HG03378 (cell line): ENCODE measurements at regions not wholly inside any gene's neighbourhood (a gene's known extent, or its start where the extent isn't known, plus 50 kb on each side); places are given as distances from the start of the nearest gene placed in this dataset.
"Not testable (repeated sequence)": the region's sequence is repeated elsewhere in the genome, so short reads cannot be mapped to it uniquely, and the experiment has no call there.

Experiments used
- ATAC-seq: cut with Tn5 transposase; IDR thresholded peaks from one replicate; pipeline ENCODE4 v1.9.1; 2021; ENCODE audit warnings: mild to moderate bottlenecking, moderate library complexity; ENCODE audit not compliant: unreplicated experiment

DNA sequence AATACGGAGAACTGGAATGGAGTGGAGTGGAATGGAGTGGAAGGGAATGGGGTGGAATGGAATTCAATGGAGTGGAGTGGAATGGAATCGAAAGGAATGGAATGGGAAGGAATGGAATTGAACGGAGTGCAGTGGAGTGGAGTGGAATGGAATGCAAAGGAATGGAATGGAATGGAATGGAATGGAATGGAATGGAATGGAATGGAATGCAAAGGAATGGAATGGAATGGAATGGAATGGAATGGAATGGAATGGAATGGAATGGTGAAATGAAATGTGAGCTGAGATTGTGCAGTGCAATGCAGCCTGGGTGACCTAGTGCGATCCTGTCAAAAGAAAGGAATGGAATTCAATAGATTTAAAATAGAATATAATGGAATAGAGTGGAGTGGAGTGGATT is 357.3 kb upstream of the WSB1 start:
- not testable (repeated sequence) for ATAC-seq

DNA sequence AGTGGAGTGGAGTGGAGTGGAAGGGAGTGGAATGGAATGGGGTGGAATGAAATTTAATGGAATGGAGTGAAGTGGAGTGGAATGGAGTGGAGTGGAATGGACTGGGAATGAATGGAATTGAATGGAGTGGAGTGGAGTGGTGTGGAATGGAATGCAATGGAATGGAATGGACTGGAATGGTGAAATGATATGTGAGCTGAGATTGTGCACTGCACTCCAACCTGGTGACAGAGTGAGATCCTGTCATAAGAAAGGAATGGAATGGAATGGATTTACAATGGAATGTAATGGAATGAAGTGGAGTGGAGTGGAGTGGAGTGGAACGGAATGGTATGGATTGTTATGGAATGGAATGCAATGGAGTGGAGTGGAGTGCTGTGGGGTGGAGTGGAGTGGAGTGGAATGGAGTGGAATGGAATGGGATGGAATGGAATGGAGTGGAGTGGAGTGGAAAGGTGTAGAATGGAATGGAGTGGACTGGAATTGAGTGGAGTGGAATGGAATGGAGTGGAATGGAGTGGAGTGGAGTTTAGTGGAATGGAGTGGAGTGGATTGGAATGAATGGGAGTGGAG is 356.1 kb upstream of the WSB1 start:
- not testable (repeated sequence) for ATAC-seq

DNA sequence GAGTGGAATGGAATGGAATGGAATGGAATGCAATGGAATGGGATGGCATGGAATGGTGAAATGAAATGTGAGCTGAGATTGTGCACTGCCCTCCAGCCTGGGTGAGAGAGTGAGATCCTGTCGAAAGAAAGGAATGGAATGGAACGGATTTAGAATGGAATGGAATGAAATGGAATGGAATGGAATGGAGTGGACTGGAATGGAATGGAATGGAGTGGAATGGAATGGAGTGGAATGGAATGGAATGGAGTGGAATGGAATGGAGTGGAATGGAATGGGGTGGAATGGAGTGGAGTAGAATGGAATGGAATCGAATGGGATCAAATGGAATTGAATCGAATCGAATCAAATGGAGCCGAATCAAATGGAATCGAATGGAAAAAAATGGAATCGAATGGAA is 354.2 kb upstream of the WSB1 start:
- ATAC-seq, result not testable (repeated sequence)

DNA sequence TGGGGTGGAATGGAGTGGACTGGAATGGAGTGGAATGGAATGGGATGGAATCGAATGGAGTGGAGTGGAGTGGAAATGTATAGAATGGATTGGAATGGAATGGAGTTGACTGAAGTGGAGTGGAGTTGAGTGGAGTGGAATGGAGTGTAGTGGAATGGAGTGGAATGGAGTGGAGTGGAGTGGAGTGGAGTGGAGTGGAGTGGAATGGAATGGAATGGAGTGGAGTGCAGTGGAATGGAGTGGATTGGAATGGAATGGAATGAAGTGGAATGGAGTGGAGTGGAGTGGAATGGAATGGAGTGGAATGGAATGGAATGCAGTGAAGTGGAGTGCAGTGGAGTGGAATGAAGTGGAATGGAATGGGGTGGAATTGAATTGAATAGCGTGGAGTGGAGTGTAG is 353.3 kb upstream of the WSB1 start:
- not testable (repeated sequence) for ATAC-seq

DNA sequence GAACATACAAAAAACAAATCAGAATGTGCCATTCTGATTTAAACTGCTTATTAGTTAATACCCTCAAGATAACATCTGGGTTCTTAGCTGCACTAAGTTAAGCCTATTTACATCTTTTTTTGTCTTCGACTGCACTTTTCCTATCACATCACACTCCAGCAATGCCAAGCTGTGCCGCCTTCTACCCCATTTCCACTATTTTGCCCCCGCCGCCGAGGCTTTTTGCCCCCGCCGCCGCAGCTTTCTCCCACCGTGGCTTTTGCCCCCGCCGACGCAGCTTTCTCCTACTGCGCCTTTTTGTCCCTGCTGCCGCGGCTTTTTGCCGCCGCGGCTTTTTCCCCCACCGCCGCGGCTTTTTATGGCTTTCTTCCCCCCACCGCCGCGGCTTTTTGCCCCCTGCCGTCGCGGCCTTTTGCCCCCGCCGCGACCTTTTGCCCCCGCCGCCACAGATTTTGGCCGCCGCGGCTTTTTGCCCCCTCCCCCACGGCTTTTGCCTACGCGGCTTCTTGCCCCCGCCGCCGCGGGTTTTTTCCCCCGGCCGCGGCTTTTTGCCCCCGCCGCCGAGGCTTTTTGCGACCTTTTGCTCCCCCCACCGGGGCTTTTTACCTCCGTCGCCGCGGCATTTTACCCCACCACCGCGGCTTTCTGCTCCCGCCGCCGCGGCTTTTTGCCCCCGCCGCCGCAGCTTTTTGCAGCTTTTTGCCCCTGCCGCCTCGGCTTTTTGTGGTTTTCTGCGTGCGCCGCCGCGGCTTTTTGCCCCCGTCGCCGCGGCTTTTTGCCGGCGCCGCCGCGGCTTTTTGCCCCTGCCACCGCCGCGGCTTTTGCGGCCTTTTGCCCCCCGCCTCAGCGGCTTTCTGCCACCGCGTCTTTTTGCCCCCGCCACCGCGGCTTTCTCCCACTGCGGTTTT is 331.4 kb upstream of the WSB1 start:
- no peak for ATAC-seq

GRCh38 chr17:26963163-26963503 is 330.8 kb upstream of the WSB1 start:
- ATAC-seq, result no peak

DNA sequence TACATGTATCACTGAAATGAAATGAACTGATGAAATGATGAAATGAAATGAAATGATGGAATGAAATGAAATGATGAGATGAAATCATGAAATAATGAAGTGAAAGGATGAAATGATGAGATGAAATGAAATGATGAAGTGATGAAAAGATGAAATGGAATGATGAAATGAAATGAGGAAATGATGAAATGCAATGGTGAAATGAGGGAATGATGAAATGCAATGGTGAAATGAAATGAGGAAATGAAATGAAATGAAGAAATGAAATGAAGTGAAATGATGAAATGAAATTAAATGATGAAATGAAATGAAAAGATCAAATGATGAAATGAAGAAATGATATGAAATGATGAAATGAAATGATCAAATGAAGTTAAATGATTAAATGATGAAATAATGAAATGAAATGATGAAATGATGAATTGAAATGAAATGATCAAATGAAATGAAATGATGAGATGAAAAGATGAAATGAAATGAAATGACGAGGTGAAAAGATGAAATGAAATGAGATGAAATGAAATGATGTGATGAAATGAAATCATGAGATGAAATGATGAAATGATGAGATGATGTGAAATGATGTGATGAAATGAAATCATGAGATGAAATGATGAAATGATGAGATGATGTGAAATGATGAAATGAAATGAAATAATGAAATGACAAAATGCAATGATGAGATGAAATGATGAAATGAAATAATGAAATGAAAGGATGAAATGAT is 327.9 kb upstream of the WSB1 start:
- ATAC-seq, result not testable (repeated sequence)

- not testable (repeated sequence) for ATAC-seq
Measured at GRCh38 chr17:26966625-26967179, 327.2 kb upstream of the WSB1 start.

GRCh38 chr17:26981845-26982425 is 312.0 kb upstream of the WSB1 start:
- not testable (repeated sequence) for ATAC-seq

GRCh38 chr17:26982563-26982962 is 311.4 kb upstream of the WSB1 start:
- ATAC-seq, result not testable (repeated sequence)

- not testable (repeated sequence) for ATAC-seq
Measured at GRCh38 chr17:26987851-26988250, 306.1 kb upstream of the WSB1 start.

DNA sequence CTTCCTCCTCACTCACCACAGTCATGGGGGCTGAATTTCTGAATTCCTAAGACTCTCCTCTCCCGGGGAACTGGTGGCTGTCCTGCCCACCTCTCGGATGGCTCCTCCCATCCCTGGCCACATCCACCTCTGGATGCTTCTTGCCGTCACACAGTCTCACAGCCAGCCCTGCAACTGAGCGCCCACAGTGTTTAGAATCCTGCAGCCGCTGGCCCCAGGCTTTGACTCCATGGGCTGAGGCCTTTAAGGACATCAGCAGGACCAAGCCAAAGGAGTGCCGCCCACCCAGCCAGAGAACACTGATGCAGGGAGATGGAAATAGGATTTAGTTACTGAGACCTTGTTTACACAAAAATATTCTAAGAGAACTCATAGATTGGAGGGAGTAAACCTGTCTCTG is 299.3 kb upstream of the WSB1 start:
- not testable (repeated sequence) for ATAC-seq

DNA sequence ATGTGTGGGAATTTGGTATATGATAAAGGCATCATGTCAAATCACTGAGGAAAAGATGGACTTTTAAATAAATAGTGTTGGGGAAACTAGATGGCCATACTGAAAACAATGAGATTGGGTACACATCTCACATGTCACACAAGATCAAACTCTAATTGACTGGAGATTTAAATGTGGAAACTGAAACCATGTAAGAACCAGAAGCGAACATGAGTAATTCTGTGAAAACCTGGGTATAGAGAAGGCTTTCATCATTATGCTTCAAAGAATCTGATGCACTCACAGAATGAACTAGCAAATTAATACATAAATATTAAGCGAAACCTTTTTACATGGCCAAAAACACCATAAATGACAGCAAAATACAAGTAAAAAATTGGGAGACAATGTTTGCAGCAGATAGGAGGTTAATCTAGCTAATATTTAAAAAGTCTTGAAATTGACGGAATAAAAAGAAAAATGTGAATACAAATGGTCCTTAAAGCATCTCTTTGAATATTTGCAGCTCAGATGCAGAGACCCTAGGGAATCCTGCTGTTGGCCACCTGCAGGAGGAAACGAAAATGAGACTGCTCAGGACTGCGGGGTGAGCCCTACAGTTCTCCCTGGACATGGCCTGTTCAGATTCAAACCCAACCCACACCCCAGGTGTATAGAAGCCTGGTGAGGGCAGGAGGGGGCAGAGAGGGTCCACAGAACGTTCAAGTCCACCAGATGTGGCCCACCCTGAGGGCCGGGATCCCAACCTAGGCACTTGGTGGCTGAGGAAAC is 297.6 kb upstream of the WSB1 start:
- not testable (repeated sequence) for ATAC-seq

DNA sequence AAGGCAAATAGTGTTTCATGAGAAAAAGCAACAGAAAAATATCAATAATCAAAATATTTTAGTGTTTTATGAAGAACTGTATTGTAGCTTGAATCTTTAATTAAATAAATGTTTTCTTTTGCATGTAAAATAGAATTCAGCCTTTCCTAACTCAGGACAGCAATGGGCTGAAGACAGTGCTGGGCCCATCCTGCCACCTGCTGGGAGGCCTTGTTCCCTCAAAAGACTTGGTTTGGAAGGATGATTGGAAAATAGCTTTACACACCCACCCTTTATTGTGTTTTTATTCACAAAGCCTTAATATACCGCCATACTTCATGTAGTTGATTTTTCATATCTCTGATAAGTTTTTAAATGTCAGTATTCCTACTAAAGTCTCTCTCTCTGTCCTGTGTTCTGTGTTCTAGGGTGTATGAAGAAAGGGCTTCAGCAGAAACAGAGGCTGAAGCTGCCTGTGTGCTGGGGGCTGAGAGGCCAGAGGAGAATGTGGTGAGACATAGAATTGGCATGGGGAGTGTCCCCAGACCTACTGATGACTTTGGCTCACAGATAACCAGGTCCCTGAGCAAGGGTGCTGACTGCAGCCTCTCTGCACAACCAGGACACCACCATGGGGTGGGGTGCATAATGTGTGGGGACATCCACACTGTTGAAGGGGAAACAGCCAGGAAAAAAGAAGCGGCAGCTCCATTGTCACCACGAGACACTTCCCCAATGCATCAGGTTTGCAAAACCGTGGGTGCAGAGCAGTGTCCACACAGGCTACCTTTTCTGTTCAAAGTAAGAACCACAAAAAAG is 286.0 kb upstream of the WSB1 start:
- not testable (repeated sequence) for ATAC-seq

- no peak for ATAC-seq
Measured at GRCh38 chr17:27009087-27009486, 284.8 kb upstream of the WSB1 start.

DNA sequence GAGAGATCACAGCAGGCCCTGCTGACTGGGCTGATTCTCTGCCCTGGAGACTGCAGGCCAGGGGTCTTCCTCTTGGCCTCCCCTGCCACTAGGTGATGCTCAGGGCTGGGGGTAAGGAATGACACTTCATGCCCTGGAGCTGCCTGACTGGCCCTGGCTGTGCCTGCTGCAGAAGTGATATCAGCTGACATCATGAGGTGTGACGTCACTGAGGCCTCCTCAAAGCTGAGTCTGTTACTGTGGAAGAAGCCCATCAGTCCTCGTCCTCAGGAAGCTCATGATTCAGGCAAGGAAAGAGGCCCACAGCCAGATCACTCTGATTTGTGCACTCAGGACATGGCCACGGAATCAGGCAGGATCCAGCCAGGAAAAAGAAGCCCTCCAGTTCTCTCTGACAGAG is 283.8 kb upstream of the WSB1 start:
- not testable (repeated sequence) for ATAC-seq

DNA sequence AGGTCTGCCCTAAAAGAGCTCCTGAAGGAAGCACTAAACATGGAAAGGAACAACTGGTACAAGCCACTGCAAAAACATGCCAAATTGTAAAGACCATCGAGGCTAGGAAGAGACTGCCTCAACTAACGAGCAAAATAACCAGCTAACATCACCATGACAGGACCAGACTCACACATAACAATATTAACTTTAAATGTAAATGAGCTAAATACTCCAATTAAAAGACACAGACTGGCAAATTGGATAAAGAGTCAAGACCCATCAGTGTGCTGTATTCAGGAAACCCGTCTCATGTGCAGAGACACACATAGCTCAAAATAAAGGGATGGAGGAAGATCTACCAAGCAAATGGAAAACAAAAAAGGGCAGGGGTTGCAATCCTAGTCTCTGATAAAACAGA is 263.4 kb upstream of the WSB1 start:
- ATAC-seq, result not testable (repeated sequence)

DNA sequence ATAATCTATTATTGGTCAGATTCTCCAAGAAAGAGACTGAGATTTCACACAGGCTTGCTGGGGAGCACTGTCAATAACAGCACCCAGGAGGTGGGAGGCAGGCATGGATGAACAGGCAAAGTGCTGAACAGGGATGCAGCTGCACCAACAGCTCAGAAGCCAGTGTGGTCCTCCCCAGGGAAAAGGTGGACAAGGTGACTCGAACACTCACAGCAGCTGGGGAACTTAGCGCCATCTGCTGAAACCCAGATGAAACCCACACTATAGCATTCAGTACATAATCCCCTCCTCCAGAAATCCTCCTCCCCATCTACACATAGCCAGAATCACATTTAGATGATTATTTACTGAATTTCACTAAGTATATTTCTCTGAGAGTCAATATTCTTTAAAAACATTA is 255.2 kb upstream of the WSB1 start:
- no peak for ATAC-seq

GRCh38 chr17:27045039-27045438 is 248.9 kb upstream of the WSB1 start:
- ATAC-seq, result not testable (repeated sequence)
